Stimulated activated CD8-positive, alpha-beta memory T cell treated with anti-CD3 and anti-CD28 coated beads, Interleukin-15, amount 100 ng/mL, for 48 hours (primary cell): ENCODE measurements at regions not wholly inside any gene's neighbourhood (a gene's known extent, or its start where the extent isn't known, plus 50 kb on each side); places are given as distances from the start of the nearest gene placed in this dataset.

ENCODE experiments used
- DNase-seq, 2 donors: peaks; one replicate each; pipeline ENCODE4 v3.0.0-alpha.2; 2020; ENCODE audit warnings: low read depth in 2 of 2

DNA sequence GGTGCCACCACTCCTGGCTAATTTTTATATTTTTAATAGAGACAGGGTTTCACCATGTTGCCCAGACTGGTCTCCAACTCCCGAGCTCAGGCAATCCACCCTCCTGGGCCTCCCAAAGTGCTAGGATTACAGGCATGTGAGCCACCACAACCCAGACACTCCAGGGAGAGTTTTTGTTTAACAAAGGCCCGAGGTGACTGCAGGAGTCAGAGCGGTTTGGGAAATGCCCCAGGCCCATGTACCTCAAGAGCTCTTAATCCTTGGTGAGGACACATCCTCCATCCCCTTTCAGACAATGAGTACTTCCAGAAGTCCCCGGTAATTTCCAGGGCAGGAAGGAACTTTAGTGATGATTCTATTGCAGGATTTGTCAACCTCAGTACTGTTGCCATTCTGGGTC, 176.0 kb downstream of the ESRRB start:
- no peak for DNase-seq

DNA sequence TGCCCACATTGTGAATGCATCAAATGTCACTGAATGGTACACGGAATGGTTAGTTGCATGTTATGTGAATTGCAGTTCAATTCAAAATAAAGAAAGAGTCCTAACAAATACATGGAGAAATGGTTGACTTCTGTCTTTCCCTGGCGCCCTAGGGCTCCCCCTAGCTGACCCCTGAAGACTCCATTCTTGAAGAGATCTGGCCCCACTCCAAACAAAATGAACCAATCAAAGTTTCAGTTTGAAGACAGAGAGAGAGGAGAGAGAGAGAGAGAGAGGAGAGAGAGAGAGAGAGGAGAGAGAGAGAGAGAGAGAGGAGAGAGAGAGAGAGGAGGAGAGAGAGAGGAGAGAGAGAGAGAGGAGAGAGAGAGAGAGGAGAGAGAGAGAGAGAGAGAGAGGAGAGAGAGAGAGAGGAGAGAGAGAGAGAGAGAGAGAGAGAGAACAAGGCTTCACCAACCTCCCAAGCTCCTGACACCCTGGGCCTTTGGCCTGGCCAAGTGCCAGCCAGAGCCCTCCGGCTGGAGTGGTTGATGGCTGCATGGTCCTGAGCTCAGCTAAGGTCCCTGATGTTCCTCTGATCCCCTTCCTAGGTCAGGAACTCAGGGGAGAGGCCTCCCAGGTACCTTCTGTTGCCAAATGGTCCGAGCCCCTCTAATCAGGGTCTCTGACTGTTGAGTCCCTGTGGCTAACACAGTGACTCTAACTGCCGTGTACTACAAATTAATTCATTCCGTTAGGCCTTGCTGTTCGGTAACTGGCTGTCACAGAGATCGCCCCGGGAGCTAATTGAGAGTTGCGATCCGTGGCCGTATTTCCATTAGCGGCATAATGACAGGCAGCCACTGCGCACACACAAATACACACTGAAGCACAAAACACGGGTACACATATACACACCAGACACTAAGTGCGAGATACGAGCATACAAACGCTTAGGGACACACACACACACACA, 188.8 kb downstream of the ESRRB start:
- DNase-seq: no peak

DNA sequence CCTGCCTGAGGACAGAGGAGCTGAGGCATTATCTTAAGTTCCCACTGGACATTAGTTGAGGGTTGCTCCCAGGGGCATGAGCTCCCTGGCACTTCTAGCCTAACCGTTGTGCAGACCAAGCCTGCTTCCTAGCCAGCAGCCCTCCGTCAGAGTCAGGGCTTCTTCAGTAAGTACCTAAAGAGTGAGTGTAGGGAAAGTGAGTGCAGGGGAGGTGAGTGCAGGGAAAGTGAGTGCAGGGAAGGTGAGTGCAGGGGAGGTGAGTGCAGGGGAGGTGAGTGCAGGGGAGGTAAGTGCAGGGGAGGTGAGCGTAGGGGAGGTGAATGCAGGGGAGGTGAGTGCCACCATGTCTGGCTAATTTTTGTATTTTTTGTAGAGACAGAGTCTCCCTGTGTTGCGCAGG, 190.5 kb downstream of the ESRRB start:
- DNase-seq: no peak

DNA sequence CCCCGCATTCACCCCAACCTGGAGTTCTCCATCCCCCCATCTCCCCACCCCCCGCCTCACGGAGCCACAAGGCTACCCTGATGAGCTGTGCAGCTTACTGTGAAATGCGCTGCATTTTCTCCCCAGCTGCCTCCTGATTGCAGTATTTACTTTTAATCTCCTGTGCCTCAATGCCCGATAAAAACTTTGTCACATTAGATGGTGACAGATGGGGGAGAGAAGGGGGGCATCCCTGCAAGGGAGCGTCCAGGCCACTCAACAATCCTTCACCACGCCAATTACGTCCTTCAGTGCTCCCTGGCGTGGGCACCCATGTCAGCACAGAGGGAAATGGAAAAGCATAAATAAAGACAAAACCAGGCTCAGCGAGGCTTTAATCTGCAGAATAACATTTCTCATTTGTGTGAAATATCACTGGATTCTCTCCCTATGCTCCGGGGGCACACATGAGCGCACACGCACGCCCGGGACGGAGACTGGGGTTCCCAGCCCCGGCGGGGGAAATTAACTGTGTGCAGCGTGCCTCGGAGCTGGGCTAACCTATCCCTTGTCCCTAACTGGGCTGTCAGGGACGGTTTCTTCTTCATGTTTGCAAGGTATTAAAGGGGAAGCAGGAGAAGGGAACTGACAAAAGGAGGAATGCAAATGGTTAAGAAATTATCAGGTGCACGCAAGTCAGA, 186.7 kb upstream of the VASH1 start:
- DNase-seq: no peak

DNA sequence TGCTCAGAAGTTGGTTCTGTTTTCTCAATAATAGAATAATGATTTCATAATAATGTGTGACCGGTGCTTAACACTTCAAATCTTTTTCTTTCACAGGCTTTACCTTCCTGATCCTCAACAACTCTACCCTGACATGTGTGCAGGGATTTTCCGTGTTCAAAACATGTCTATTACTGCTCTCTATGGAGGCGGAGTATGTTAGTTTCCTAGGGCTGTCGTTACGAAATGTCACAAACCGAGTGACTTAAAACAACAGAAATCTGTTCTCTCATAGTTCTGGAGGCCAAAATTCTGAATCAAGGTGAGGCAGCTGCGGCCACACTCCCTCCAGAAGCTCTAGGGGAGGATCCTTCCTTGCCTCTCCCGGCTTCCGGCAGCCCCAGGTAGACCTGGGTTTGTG, 186.2 kb upstream of the VASH1 start:
- DNase-seq: no peak

DNA sequence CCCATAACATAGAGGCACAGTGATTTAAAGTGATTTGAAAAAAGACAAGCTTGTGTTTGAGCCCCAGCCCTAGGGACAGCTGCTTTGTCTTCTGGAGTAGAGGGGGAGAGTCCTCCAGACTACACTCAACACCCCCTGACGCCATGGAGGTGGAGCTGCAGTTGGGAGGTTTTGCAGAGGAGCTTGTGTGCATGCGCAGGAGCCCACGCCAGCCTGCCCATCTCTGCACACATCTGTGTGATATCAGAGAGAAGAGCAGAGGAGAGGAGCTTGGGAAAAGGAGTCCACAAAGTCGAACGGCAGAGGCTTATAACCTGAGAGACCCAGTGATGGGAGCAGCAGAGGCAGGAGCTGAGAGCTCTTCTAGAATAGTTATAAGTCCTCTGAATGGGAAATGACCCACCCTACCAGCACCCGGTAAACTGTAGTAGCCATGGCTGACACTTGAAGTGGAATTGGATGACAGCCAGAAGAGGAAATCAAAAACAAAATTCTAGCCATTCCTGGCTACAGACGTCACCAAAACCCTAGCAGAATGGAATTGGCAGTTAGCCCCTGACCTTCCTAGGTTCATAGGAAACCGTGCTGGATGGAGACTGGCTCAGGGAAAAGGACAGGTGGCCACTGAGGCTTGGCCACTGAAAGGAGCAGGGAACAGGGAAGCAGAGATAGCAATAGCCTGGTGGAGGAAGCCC, 185.1 kb upstream of the VASH1 start:
- DNase-seq: no peak

DNA sequence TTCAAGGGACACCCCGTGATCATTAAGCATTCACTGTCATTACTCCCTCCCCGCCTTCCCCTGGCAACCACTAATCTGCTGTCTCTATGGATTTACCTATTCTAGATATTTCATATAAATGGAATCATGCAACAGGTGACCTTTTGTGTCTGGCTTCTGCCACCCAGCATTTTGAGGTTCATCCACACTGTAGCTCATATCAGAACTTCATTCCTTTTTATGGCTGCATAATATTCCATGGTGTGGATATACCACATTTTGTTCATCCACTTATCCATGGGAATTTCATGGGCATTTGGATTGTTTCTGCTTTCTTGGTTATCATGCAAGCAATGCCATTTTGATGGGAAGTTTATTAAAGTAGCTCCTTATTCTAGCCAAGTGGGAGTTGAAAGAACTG, 184.2 kb upstream of the VASH1 start:
- no peak for DNase-seq

DNA sequence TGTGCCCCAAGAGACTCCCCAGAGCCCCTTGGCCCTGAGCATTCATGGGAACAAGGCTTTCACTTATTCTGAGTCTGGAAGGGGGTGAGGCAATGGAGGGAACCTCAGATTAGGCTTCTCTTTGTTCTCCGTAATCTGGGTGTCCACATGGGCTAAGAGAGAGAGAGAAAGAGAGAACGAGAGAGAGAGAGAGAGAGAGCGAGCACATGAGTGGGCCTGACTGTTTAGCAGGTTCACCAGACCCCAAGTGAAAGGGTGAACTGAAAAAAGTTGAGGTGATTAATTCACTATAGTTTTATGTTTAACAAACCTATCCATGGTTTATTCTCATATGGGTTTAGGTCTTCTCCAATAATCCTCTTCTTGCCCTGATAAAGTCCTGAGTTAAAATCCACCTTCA, 183.4 kb upstream of the VASH1 start:
- DNase-seq: no peak

DNA sequence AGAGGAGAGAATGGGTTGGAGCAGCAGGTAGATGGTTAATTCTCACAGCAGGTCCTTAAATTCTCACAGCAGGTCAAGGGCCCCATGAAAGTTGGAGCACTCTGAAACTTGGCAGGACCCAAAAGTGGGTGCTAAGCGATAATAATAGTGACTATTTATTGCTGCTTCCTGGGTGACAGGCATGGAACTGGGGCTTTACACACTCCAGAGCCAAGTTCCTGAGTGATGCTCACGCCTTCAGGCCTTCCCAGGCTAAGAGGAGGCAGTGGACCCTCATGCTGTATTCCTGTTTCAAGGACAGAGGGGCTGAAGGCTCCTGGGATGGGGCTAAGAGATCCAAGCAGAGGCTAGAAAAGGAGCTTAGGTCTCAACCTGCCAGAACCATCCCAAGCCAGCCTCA, 180.9 kb upstream of the VASH1 start:
- no peak for DNase-seq

DNA sequence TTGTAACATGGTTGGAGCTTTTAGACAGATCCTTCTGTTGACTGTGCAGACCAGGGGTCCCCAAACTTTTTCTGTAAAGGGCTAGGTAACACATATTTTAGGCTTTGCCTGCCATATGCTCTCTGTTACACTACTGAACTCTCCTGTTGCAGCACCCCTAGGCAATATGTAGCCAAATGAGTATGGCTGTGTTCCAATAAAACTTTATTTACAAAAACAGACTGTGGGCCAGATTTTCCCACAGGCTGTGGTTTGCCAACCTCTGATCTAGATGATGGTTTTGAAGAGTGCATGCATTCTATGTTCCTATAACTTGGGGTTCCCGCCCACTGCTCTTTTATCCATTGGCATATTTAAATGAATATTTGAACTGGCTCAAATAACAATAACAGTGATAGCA, 180.3 kb upstream of the VASH1 start:
- no peak for DNase-seq

DNA sequence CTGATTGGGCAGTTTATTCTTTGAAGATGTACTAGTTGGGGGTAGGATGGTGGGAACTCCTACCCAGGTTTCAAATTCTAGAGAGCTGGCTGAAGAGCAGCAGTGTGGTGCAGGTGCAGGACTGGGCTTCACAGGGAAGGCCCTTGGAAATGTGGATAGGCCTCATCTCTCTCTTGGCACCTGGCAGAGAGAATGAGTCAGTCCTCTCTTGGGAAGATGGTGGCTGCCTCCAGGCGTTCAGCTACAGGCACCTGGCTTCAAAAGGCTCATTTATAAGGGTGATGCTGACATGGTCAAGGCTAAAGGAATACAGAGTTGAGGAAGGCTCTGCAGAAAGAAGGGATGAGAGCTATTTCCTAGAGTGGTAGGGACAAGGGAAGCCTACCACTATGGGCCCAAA, 179.7 kb upstream of the VASH1 start:
- no peak for DNase-seq

DNA sequence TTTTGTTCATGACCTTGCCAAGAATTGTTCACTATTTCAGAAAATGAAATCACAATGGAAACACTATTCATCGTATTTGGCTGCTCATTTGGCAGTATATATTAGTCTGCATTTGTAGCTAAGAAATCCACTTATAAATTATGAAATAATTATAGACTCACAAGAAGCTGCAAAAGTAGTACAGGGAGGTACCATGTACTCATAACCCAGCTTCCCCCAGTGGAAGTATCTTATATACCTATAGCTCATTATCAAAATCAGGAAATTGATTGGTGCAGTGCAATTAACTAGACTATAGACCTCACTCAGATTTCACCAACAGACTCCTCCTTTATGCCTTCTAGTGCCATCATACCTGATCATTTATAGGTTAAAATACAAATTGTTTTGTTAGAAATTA, 178.8 kb upstream of the VASH1 start:
- no peak for DNase-seq

DNA sequence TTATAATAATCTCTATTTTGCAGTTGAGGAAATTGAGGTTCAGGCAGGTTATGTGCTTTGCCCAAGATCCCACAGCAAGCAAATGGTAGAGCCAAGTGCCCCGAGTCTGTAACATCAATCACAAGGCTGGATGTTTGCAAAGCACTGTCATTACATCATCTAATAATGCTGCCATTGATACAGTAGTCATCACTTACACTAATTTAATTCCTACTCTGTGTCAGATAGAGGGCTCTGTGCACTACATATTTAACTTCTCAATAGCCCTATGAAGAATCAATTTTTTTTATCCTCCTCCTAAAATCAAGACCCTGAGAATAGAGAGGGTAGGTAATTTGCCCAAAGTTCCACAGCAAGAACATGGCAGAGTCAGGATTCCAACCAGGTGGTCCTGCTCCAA, 178.1 kb upstream of the VASH1 start:
- DNase-seq: no peak

DNA sequence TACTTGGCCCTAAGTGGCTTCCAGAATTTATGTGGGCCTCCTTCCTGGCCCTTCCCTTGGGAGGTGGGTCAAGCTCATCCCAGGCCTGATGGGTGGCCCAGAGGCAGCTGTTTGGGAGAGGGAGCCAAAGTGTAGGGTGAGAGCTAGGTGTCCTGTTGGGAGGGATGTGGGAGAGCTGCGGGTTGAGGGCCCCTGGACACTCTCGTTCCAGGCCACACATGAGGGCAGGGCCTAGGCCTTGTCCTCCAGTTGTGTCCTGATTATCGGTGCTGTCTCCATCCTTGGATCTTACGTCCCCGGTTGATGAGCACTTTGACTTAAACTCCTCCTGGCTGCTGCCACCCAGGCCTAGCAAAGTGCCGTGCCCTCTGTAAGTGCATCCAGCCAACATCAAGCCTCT, 177.5 kb upstream of the VASH1 start:
- no peak for DNase-seq

DNA sequence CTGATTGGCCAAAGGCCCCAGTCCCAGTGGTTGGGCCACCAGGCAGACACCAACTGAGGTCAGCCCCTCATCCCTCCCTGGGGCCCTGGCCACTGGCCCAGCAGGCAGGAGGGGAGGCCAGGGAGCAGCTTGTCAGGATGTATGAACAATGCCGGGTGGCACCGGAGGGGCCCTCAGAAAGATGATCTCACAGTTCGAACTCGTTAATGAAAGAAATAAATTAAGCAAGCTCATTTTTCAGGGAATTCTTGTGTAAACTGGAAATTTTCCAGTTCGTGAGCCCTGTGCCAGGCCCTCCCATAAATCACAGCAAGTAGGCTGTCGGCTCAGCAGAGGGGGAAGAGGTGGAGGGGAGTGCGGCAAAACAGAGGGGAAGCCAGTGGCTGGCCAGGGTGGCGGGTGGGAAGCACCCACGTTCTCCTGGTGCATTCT, 177.0 kb upstream of the VASH1 start:
- no peak for DNase-seq

DNA sequence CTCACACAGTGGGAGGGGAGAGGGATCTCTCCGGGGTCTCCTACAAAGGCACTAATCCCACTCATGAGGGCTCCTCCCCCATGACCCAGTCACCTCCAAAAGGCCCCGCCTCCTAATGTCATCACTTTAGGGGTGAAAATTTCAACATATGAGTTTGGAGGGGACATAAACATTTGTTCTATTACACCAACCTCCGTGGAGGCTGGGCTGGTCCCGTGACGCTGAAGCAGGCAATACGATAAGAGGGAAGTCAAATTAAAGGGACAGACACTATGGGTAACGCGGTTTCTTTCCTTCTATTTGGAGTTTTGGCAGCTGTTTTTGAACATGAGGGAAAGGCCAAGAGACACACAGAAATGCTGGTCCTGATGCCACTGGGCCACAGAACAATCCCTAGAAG, 175.7 kb upstream of the VASH1 start:
- no peak for DNase-seq

DNA sequence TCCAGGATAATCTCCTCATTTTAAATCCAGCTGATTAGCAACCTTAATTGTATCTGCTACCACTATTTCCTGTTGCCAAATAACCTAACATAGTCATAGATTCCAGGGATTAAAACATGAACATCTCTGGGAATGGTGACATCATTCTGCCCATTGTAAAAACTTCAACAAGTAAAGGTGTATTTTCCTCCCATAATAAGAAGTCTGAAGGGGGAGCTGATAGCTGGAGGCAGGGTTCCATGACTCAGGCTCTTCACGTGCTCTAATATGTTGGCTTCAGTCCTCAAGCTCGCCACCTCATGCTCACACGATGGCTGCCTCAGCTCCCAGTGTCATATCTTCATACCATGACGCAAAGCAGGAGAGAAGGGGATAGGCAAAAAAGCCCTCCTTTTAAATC, 172.0 kb upstream of the VASH1 start:
- DNase-seq: no peak

DNA sequence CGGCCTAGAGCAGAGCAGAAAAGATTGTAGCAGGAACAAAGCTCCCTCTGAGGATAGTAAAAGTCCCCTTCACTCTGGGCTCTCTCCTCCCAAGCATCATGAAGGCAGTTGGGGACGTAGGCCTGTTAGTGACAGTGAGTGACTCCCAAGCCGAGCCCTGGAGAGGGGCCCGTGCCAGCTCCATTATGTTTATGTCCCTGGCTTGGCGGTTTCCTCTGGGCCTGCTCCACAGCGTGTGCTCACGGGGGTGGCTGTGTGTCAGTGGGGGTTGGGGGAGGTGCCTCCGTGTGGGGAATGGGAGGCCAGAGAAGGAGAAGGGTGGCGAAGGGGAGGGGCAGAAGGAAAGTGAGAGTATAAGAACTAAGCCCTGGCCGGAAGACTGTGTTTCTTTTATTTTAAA, 170.0 kb upstream of the VASH1 start:
- DNase-seq: no peak

DNA sequence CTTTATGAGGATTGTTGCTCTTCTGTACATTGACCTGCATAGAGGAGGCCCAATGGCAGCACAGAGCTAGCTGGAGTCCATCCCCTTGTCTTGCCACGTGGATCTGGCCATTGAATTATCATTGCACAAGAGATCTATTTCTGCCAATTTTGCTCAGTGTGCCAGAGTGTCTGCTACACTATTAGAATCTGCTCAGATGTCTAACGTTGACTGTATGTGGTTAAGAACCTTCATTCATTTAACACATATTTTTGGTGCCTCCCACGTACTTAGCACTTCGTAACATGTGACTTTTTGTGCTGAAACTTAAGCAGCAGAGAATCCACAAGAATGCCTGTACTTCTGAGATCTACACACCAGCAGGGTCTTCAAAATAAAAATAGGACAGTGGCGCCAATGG, 166.0 kb upstream of the VASH1 start:
- DNase-seq: no peak

DNA sequence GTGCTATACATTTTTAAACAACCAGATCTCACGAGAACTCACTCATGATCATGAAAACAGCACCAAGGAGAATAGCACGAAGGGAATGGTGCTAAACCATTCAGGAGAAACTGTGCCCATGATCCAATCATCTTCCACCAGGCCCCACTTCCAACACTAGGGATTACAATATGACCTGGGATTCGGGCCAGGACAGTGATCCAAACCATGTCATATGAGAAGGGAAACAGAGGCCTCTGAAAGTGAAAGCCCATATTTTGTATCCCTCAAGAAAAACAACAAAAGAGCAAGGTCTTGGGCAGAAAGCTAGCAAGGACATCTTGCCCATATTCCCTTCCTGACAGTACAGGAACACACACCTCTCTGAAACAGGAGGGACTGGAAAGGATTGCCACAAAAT, 163.9 kb upstream of the VASH1 start:
- DNase-seq: no peak

DNA sequence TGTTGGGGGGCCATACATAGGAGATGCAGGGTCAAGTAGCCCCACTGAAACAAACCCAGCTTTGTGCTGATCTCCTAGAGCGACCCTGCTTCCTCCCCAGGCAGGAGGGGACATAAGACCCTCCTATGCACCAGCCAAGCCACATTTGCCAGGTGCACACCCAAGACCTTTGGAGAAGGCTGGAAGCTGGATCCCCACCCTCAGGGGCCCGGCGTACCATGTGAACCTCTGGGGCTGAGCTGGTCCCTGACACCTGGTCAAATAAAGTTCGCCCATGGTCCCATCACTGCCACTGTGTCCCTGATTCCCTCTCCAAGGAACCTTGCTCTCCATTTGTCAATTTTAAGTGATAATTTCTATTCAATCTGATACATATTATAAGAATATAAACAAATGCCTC, 162.1 kb upstream of the VASH1 start:
- no peak for DNase-seq

DNA sequence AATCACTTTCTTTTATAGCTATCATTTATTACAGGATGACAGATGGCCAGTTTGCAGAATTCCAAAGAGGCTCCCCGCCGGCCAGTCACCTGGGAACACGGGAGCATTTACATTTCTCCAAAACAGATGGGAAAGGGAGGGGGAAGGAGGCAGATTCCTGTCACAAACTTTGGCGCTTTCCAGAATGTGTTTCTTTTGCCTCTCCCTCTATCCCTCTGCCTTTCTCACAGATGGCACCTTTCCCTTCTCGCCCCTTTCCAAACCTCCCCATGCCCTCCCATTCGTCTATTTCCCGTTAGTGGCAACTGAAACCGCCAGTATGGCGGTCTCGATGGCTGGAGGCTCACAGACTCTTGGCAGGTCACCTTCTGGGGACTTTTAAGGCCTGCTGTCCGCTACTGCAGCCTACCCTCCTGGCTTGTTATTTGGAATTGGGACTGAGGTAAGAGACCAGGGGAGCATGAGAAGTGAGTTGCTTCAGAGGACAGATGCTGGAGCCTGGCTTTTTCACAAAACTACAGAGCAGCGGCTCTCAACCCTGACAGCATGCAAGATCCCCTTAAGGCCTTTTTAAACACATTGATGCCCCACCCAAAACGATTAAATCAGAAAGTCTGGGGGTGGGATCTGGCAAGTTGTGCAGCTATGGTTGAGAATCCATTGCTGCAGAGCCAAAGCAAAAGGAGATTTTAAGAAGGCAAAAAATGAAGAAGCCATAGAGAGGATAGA, 161.5 kb upstream of the VASH1 start:
- DNase-seq: no peak
